GM18517 (cell line): ENCODE measurements at regions not wholly inside any gene's neighbourhood (a gene's known extent, or its start where the extent isn't known, plus 50 kb on each side); places are given as distances from the start of the nearest gene placed in this dataset.

Experiments
- ATAC-seq: cut with Tn5 transposase; IDR thresholded peaks from one replicate; pipeline ENCODE4 v1.9.1; 2021; ENCODE audit warnings: mild to moderate bottlenecking, moderate library complexity; ENCODE audit not compliant: unreplicated experiment

DNA sequence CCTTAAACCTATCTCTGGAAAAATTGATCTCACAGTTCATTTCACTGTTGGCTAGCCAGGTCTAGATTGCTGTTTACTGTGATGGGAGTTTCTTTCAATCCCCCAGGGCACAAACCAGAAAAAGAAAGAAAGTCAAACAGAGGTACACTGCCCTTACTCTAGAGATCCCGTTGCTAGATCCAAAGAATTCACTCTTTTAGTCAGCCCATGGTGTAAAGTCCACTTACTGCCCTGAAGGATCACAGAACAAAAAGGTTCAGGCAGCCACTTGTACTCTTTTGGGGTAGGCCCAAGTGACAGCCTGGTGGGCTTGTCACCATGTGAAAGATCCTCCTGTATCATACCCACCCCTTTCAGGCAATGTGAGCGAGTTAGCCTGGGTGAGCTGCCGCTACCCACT lies 162.6 kb upstream of the CCDC179 start:
- no peak for ATAC-seq

DNA sequence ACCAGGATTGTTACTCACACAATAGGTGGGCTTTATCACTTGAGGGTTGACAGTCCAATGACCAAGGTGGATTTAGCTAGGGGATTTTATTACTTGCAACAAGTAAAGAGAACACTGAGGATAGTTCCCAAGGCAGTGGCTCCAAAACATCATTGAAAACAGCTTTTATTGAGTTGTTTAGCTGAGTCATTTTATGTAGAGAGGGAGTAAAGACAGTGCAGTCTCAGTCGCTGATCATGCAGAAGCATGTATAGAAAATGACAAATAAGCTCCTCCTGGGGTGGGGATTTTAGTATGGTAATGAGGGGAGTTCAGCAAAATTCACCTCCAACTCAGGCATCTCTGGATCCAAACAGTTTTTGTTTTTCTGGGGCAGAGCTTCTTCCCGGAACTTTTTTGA lies 163.0 kb upstream of the CCDC179 start:
- no peak for ATAC-seq

DNA sequence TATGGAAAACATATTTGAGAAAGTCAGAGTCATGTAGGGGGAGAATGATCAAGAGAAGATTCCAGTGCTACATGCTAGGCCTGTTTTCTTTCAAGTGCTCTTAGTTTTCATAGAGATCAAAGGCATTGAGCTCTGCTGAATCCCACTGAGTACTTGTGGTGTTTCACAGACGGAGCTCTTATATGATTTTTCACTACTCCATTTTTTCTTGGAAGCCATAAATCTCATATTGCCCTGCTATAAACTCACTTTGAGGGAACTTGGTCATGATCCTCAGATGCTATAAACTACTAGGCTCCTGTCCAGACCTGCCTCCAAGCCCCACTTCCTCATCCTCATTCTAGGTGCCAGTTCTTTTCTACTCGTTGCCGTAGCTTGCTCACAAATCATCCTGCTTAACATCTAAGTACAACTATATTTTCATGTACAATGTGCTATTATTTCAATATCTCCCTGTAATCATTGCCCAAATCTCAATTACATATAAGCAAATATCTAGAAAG lies 180.8 kb upstream of the CCDC179 start:
- no peak for ATAC-seq

DNA sequence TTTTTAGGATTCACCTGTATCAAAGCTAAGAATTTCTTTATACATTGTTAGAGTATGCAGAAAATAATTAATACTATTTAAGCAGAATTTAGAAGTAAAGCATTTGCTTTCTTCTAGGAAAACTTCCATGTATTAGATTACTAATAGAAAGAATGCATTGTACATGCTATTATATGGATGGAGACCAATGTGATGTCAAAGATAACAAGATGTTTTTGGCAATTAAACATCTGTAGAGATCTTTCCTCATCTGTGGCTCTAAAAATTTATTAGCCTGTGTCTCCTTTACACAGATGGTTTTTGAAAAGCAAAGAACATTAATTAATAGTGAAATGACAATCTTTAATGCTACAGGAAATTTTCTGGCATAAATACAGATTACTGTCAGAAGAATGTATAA lies 198.4 kb upstream of the CCDC179 start:
- no peak for ATAC-seq

DNA sequence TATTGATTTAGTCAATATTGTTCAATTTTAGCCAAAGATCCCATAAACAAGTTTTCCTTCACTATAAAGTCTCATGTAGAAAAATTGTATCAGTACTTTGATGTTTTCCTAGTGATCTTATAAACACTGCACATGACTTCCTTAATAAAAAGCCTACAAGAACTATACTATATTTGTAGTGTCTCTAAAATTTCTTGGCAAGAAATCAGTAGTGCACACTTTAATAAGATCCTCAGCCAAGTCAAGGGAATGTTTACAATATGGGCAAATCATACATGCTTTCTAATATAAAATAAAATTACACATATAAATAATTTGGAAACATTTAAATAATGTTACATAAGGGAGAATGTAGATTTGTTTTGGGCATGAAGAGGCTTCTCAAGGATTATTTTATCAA lies 203.0 kb upstream of the CCDC179 start:
- ATAC-seq, result no peak

DNA sequence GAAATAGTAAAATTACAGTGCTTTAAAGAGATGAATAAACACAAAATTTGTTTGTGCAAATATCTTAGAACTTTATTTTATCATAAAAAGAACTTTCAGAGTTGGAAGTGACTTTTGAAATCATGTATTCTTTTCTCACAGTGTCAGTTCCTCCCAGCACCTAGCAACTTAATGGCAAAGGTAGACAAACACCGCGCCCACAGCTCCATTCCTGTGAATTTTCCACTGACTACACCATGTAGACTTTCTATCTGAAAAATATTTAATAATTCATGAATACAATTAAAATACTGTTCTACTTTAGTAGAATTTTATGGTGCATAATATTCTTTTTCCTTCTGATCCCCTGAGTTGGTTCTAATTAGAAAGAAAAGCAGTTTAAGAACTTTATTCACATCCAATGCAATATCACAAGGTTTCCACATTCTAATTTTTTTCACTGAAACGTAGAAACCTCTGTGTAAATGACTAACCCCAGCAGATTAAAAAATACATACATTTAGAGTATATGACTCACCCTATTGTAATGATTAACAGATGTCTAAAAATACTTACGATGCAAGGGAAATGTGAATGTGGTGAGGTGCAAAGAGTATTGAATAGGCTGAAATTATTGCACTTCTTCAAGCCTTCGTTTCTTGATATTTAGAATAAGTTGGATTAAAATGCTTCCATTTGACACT lies 218.2 kb upstream of the CCDC179 start:
- peak; percentile 89 for ATAC-seq

DNA sequence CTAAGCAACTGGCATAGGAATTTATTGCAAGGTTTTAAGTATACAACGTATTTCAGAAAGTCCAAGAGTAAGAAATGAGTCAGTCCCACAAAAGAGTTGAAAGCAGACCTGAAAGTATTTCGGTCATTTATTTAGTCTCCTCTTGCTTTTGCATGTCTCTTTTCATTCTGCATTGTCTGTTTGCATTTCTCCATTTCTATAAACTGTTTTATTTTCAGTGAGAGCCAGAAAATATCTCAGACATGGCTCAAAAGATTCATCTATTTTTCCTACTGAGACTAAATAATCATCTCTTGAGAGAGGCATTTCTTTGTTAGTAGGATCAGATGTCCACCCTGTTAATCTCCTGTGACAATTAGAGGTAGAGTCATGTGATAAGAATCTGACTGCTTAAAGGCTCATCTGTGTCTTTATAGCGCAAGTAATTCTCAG lies 219.1 kb upstream of the CCDC179 start:
- peak; percentile 86 for ATAC-seq

DNA sequence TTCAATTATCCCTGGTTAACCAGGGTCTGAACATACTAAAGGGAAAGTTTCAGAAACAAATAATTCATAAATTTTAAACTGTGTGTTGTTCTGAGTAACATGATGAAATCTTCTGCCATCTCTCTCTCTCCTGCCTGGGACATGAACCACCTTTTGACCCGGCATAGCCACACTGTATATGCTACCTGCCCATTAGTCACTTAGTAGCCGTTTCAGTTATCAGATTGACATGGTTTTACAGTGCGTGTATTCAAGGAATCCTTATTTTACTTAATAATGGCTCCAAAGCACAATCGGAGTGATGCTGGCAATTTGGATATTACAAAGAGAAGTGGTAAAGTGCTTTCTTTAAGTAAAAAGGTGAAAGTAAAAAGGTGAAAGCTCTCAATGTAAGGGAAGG lies 227.1 kb upstream of the CCDC179 start:
- no peak for ATAC-seq

DNA sequence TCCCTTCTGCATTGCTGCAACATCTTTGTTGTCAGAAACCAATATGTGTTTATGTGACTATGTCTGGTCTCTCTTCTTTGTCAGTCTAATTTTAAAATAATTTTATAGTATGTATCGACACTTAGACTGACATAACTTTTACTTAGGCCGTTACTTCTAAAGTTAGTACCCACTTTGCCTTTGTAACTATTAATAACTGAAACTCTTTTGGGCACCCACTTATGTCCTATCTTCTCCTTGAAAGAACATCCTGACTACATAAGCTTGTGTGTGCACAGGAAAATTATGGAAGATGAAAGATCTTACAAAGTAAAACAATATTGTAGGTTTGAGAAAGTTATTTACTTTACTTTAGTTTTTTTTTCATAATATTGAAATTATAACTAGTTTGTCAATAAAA lies 230.4 kb upstream of the CCDC179 start:
- ATAC-seq, result no peak

DNA sequence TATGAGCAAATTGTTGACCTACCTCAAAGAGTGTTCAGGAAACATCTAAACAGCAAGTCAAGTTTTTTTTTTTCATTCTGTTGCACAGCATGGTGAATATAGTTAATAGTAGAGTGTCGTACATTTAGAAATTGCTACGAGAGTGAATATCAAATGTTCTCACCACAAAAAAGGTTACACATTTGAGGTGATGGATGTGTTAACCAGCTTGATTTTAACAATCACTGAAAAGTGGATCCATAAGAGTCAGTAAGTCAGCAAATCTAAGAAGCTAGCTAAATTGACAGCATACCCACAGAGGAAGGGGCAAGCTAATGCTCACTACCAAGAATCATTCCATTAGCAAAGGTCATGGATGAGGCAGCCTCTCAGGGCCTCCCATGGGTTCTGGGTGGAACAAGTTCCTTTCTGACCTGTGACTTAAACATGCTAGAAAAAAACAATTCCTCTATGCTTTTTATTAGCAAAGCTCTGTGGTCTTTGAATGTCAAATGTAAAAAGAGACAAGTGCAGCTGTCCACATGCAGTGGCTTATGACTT lies 235.4 kb upstream of the CCDC179 start:
- ATAC-seq, result no peak

DNA sequence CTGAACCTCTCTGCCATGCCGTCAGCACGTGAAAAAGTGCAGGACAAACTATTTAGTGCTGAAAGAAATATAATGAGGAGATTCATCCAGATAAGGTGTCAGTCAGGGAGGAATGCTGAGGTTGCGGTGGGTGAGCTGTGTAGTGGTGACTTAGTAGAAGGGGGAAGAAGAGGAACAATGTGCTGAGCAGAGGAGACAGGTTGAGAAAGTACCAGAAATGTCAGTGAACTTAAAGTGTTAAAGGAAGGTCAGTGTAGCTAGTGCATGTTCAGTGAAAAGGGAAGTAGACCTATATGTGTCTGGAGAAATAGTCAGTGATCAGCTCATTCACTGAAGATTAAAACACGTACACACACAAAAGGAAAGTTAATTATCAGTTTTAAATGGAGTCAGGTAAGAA lies 237.6 kb upstream of the CCDC179 start:
- peak; percentile 73 for ATAC-seq

DNA sequence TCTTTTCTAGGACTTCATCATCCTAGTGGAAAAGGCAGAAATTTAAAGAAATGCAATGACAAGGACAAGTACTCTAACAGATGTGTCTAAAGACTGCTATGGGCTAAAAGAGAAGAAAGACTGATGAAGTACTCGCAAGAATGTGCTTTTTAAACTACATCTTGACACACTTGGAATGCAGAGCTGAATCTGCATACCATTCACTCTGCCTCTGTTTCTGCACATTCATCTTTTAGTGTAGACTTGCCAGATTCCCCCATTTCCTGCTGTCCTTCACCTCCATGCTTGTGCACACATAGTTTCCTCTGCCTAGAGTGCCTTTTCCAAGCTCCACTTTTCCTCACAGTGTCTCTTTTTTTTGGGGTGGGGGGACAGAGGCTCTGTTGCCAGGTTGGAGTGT lies 239.0 kb upstream of the CCDC179 start:
- no peak for ATAC-seq

DNA sequence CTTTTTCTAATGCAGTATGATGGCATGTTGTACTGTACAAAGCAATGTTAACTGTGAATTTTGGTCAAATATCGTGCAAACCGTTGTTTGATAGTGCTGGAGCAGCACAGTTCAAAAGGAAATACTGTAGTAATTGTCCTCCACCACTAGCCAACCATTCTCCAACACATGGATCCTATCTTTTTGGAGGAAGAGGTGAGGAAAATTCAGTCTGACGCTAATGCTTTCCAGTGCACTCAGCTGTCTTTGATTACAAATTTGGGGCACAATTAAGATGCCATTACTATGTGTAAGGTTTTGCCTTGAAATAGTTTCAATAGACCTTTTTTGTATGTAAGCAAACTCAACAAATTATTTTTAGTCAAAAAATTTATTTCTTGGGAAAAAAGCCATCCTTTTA lies 240.5 kb upstream of the CCDC179 start:
- no peak for ATAC-seq

DNA sequence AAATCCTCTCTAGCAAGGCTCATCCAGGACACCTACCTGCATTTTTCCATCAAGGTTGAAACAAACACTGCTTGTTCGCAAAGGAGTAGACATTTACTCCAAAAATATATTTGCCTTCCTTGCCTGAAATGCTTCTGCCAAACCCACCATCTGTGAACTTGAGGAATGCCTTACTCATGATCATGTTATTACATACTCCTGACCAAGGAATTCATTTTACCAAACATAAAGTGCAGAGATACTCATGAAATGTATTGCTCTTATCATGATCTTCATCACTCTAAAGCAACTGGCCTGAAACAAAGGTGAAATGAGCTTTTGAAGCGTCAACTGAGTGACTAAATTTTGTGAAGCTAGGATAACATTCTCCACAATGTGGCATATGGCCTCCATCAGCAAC lies 243.1 kb upstream of the CCDC179 start:
- ATAC-seq, result no peak

DNA sequence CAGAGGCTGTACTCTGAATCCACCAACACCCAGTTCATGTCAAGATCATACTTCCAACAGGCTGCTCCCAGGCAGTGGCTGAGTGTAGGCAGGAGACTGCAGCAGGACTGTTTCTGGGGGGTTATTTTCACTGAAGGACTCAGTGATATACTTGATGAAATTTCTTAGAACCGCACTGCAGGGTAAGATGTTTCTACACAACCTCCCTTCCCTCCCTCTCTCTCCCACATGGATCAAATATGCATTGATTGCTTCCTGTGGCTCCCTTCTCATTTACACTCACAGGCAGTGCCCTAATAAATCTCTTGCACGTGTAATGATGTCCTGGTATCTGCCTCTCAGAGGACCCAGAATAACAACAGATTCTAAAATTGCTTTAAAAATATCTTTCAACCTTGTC lies 251.3 kb upstream of the CCDC179 start:
- no peak for ATAC-seq

DNA sequence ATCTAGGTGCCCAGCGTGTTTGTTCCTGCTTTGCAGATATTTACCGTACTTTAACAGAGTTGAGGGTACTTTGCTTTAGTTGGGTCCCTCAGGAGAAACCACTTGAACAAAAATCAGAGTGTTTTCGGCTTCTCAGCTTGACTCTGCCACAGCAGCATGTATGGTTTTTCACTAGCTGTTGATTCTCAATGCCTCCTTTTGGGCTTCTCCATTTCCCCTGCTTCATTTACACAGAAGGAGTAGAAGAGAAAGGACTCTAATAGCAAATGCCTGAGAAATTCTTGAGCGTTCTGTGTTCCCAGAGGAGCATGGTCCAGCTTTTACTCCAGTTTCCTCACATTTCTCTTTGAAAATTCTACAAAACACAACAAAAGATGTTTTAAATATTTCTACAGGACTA lies 252.1 kb upstream of the CCDC179 start:
- ATAC-seq, result no peak

DNA sequence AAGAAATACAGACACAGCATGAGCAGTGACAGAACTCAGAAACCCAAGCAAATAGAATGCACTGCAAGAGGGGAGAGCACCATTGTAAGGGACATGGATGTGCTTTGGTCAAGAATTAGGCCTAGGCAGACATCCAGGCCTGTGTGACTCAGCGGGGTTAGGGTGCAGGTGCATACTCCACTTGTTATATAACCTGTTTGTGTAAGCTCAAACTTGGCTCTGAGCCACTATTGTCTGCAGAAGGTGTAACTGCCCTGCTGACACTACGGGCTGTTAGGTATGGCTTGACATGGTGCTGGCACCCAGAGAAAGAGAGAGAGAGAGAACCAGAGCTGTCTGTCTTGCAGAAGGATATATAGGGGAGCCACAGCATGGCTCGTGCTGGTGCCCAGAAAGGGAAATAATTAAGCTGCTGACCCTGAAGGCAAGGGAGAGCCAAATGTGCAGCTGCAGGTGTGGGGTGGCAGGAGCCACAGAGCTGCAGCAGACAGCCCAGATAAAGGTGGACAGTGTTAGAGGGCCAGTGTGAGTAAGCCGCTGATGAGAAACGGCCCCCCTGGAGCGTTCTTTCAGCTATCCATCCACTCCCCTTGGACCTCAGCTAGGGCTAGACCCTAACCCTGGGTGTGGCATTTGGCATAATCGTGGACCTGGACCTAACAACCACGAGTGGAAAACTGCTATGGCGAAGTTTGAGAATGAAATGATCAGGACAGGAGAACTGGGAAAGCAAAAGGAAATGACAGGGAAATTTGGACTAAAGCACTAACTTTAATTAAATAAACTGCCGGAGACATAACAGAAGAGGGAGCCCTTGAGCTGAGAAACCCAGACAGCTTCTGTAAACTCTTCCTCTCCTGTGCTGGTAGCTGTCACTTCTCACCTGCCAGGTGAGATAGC lies 253.0 kb upstream of the CCDC179 start:
- peak; percentile 46 for ATAC-seq

DNA sequence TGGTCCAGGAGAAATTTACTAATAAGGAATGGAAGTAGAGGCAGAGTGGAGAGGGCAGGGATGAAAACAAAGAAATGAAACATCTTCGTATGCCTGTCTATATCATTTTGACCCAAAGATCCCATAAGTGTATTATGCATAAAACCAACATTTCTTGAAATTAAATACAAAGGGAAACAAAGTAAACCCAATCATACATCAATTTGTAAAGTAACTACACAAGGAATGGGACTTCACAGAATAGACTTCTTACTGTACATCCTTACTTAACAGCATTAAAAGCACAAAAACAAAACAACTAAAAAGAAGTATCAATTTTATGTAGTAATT lies 253.6 kb upstream of the CCDC179 start:
- ATAC-seq, result no peak

DNA sequence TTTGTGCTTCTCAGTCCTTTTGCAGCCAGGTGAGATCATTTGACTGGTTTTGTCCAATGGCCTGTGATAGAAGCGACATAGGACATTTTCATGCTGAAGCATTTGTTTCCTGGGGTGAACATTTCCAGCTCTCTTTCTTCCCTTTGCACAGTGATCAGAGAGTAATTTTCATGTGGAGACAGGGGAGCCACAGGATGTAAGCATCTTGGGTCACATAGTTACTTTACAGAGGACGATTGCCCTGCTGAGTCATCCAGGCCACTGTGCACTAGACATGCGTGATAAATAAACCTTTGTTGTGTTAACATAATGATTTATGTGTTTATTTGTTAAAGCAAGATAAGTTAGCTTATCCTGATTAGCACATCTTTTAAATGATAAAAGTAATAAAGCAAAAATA lies 263.5 kb upstream of the CCDC179 start:
- ATAC-seq, result no peak

DNA sequence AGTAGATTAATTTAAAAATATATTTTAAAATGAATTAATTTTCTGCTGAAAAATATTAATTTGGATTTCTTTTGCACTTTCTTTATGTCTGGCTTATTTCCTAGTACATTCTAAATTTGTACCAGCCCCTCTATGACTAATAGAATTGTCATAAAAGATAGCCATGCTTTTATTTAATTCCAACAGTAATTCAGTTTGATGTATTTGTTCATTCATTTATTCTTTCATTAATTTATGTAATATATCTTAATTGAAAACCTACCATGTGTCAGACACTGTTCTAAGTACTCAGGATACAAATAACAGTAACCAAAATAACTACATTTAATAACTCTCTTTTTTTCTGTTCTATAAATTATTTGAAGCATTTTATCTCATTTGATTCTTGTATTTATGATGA lies 264.0 kb upstream of the CCDC179 start:
- ATAC-seq, result no peak

DNA sequence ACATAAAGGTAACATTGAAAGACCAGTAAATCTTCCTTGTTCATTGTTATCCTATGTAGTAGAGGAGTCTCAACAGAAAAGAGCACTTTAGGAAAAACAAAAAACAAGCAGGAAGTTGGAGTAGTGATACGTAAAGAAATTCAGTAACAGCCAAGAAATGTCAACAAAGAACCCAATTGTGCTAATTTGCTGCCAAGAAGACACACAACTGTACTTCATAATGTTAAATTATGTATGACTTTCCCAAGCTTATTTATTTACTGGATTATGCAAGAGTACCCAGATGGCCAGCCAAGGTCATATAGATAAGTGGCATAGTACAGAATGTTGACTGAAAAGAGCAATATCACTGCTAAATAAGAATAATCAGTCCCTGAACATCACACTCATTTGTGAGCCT lies 264.7 kb upstream of the CCDC179 start:
- no peak for ATAC-seq

DNA sequence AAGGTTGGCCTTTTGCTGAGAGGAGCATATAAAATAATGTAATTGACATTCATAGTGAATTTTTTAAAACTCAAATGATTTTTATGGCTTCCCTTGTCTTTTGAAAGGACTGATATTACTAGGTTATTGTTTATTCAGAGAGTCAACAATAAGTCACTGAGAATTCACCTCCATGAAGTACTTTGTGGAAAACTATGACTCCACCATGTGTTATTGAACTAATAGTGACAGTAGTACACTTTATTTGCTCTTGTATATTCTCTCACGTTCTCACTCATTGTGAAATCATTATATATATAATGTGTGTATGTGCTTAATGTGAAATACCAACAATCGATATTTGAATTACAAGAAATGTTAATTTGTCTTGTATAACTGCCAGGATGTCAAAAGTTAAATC lies 267.4 kb upstream of the CCDC179 start:
- ATAC-seq, result no peak
